GM23248 (cell line): ENCODE measurements at regions not wholly inside any gene's neighbourhood (a gene's known extent, or its start where the extent isn't known, plus 50 kb on each side); places are given as distances from the start of the nearest gene placed in this dataset.

Experiments
- EZH2 ChIP-seq: fragments of 200-600 bp; sonication (generic); IDR thresholded peaks from 2 replicates; pipeline ENCODE4 v1.6.1; 2018; ENCODE audit warnings: antibody characterized with exemption, mild to moderate bottlenecking; ENCODE audit not compliant: insufficient read depth, poor library complexity, severe bottlenecking
- EZH2phosphoT487 ChIP-seq: fragments of 200-600 bp; sonication (generic); IDR thresholded peaks from 2 replicates; pipeline ENCODE4 v1.6.1; 2018; ENCODE audit warnings: antibody characterized with exemption, moderate library complexity, mild to moderate bottlenecking, low read depth; ENCODE audit not compliant: insufficient read depth

DNA sequence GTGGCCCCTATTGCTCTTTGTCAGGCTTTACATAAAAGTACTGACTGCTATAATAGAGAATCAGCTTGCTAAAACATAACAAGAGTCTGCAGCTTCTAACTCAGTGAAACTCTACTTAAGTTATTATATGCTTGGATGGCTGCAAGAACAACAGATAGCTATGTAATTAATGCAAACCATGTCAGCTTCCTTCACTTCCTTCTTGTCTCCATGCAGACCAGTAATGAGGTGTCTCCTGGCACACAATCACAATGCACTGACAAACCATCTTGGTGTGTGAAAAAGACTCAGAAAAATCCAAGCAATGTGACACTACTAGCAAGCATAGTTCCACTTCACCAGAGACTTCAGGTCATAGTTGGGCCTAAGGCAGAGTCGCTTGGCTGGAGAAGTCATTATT lies 2068.9 kb upstream of the PIK3C3 start:
- TF ChIP-seq EZH2phosphoT487 (no peak), EZH2 (no peak)
